ENCODE measurements at regions not wholly inside any gene's neighbourhood (a gene's known extent, or its start where the extent isn't known, plus 50 kb on each side); places are given as distances from the start of the nearest gene placed in this dataset.
"Not testable (repeated sequence)": the region's sequence is repeated elsewhere in the genome, so short reads cannot be mapped to it uniquely, and the experiment has no call there.

DNA sequence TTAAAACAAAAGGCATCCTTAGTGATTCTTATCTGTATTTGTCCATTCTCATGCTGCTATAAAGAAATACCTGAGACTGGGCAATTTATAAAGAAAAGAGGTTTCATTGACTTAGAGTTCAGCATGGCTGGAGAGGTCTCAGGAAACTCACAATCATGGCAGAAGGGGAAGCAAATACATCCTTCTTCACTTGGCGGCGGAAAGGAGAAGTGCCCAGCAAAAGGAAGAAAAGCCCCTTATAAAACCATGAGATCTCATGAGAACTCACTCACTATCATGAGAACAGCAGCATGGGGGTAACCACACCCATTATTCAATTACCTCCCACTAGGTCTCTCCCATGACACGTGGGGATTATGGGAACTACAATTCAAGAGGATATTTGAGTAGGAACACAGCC lies 271.1 kb upstream of the PRKD1 start:
- peak in 1 of 2 experiments; percentile 47 for DNase-seq (ENCODE audit: low read depth in 1 of 2, low spot score in 1 of 2)
- H3K27ac ChIP-seq (replicated peaks): peak overlapping the region; percentile 31; the same call in 1 of the 2 replicates
- peak; percentile 93 for TF ChIP-seq SPI1 (IDR thresholded peaks at IDR 0.05; ENCODE audit: borderline replicate concordance, low read depth)
- not testable (repeated sequence) for H3K4me3 ChIP-seq (replicated peaks; ENCODE audit: insufficient read depth, low read length); H3K27me3 ChIP-seq (ENCODE audit: insufficient read depth, poor library complexity, severe bottlenecking)

DNA sequence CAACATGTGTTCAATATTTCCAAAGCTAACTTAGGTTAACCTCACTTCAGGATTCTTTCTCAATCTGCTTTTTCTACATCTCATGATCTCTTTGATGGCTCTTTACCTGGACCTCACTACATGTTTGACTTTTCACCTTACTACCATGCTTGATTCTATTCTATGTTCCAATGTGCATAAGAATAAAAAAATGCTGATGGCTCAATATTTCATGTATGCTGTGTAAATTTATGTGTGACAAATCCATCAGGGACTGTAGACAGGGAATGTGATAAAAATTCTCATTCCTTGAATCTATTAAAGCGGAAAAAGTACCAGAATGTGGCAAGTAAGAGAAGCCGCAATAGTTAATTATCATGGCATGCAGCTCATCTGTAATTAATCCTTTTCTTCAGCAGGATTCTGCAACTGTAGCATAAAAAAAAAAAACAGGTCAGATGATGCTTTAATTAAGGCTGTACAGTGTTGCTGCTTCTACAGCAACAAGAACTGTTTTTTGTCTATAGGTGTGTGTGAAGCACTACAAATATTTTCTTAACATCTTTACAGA lies 276.9 kb upstream of the PRKD1 start:
- no peak overlapping the region for H3K27ac ChIP-seq (replicated peaks)

DNA sequence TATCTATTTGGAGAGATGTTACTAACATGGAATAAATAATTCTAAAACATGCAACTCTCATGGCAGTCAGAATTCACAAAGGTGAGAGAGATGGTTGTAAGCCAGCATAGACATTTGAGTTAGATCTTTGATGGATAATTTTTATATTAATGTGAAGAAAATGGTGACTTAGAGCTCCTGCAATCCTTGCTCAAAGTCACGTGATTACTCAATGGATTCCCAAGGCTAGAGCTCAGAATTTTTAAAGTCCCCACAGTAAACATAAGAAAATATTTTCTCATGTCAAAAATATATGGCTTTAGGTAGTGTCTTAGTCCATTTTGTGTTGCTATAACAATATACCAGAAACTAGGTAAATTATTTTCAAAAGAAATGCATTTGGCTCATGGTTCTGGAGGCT lies 281.5 kb upstream of the PRKD1 start:
- H3K27ac ChIP-seq (replicated peaks): no peak overlapping the region
- no peak overlapping the region for H3K4me3 ChIP-seq (replicated peaks; ENCODE audit: insufficient read depth, low read length)
- H3K27me3 ChIP-seq (ENCODE audit: insufficient read depth, poor library complexity, severe bottlenecking): no peaks in the 10 kb centered on the region
- TF ChIP-seq POLR2AphosphoS5 (IDR thresholded peaks at IDR 0.05; ENCODE audit: low read depth): no peak
- TF ChIP-seq GABPA (IDR thresholded peaks at IDR 0.05; ENCODE audit: low read depth): no peak
- TF ChIP-seq, protein P1, sequence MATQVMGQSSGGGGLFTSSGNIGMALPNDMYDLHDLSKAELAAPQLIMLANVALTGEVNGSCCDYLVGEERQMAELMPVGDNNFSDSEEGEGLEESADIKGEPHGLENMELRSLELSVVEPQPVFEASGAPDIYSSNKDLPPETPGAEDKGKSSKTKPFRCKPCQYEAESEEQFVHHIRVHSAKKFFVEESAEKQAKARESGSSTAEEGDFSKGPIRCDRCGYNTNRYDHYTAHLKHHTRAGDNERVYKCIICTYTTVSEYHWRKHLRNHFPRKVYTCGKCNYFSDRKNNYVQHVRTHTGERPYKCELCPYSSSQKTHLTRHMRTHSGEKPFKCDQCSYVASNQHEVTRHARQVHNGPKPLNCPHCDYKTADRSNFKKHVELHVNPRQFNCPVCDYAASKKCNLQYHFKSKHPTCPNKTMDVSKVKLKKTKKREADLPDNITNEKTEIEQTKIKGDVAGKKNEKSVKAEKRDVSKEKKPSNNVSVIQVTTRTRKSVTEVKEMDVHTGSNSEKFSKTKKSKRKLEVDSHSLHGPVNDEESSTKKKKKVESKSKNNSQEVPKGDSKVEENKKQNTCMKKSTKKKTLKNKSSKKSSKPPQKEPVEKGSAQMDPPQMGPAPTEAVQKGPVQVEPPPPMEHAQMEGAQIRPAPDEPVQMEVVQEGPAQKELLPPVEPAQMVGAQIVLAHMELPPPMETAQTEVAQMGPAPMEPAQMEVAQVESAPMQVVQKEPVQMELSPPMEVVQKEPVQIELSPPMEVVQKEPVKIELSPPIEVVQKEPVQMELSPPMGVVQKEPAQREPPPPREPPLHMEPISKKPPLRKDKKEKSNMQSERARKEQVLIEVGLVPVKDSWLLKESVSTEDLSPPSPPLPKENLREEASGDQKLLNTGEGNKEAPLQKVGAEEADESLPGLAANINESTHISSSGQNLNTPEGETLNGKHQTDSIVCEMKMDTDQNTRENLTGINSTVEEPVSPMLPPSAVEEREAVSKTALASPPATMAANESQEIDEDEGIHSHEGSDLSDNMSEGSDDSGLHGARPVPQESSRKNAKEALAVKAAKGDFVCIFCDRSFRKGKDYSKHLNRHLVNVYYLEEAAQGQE (IDR thresholded peaks at IDR 0.05; ENCODE audit: insufficient replicate concordance, low read depth): no peak
- TF ChIP-seq, protein P2, sequence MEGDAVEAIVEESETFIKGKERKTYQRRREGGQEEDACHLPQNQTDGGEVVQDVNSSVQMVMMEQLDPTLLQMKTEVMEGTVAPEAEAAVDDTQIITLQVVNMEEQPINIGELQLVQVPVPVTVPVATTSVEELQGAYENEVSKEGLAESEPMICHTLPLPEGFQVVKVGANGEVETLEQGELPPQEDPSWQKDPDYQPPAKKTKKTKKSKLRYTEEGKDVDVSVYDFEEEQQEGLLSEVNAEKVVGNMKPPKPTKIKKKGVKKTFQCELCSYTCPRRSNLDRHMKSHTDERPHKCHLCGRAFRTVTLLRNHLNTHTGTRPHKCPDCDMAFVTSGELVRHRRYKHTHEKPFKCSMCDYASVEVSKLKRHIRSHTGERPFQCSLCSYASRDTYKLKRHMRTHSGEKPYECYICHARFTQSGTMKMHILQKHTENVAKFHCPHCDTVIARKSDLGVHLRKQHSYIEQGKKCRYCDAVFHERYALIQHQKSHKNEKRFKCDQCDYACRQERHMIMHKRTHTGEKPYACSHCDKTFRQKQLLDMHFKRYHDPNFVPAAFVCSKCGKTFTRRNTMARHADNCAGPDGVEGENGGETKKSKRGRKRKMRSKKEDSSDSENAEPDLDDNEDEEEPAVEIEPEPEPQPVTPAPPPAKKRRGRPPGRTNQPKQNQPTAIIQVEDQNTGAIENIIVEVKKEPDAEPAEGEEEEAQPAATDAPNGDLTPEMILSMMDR (IDR thresholded peaks at IDR 0.05; ENCODE audit: insufficient read depth, low read length): no peak
- TF ChIP-seq SPI1 (IDR thresholded peaks at IDR 0.05; ENCODE audit: borderline replicate concordance, low read depth): no peak
- DNase-seq (ENCODE audit: low read depth in 1 of 2, low spot score in 1 of 2): no peak

More for the DNA sequence above, 276.9 kb upstream of the PRKD1 start:
- TF ChIP-seq, protein P2 (IDR thresholded peaks at IDR 0.05; ENCODE audit: insufficient read depth, low read length): no peak
- TF ChIP-seq, protein P1 (IDR thresholded peaks at IDR 0.05; ENCODE audit: insufficient replicate concordance, low read depth): no peak
- no peak for TF ChIP-seq SPI1 (IDR thresholded peaks at IDR 0.05; ENCODE audit: borderline replicate concordance, low read depth)
- no peak for TF ChIP-seq GABPA (IDR thresholded peaks at IDR 0.05; ENCODE audit: low read depth)
- TF ChIP-seq POLR2AphosphoS5 (IDR thresholded peaks at IDR 0.05; ENCODE audit: low read depth): no peak
- H3K4me3 ChIP-seq (replicated peaks; ENCODE audit: insufficient read depth, low read length): no peak overlapping the region
- no peaks in the 10 kb centered on the region for H3K27me3 ChIP-seq (ENCODE audit: insufficient read depth, poor library complexity, severe bottlenecking)
- DNase-seq (ENCODE audit: low read depth in 1 of 2, low spot score in 1 of 2): no peak

DNA sequence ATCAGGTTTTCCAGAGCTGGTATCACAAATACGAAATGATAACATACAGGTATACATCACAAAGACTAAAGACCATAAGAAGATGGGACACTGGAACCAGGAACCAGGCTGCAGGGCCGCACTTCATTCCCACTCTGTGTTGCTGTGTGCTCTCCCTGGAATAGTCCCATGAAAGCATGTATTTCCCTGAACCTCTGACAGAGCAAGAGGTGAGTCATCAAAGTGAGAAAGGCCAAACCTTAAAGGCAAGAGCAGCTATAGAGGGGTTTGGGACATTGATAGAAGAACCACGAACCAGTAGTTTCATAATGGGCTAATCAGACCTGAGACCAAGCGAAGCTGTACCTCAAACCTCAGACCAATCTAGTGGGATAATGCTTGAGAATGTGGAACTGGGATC lies 283.0 kb upstream of the PRKD1 start:
- TF ChIP-seq POLR2AphosphoS5 (IDR thresholded peaks at IDR 0.05; ENCODE audit: low read depth) (no peak), SPI1 (IDR thresholded peaks at IDR 0.05; ENCODE audit: borderline replicate concordance, low read depth) (no peak), GABPA (IDR thresholded peaks at IDR 0.05; ENCODE audit: low read depth) (no peak)
- TF ChIP-seq, protein P1 (IDR thresholded peaks at IDR 0.05; ENCODE audit: insufficient replicate concordance, low read depth): no peak
- TF ChIP-seq, protein P2 (IDR thresholded peaks at IDR 0.05; ENCODE audit: insufficient read depth, low read length): no peak
- H3K27ac ChIP-seq (replicated peaks): no peak overlapping the region
- no peaks in the 10 kb centered on the region for H3K27me3 ChIP-seq (ENCODE audit: insufficient read depth, poor library complexity, severe bottlenecking)
- DNase-seq (ENCODE audit: low read depth in 1 of 2, low spot score in 1 of 2): no peak
- H3K4me3 ChIP-seq (replicated peaks; ENCODE audit: insufficient read depth, low read length): no peak overlapping the region

All from HL-60 (cell line).